ENCODE measurements at regions not wholly inside any gene's neighbourhood (a gene's known extent, or its start where the extent isn't known, plus 50 kb on each side); places are given as distances from the start of the nearest gene placed in this dataset.

- no peak for DNase-seq
Measured at GRCh38 chr1:56064705-56065104, 514.7 kb downstream of the PLPP3 start.

GRCh38 chr1:56063461-56063860, 515.9 kb downstream of the PLPP3 start:
- DNase-seq, result no peak

GRCh38 chr1:56062625-56063024, 516.7 kb downstream of the PLPP3 start:
- DNase-seq, result no peak

- DNase-seq, result no peak
Measured at GRCh38 chr1:56061824-56062223, 517.5 kb downstream of the PLPP3 start.

GRCh38 chr1:56060906-56061305, 518.5 kb downstream of the PLPP3 start:
- DNase-seq, result no peak

GRCh38 chr1:56057466-56058405, 521.6 kb downstream of the PLPP3 start:
- DNase-seq, result no peak

- DNase-seq, result no peak
Measured at GRCh38 chr1:56056438-56057287, 522.7 kb downstream of the PLPP3 start.

- DNase-seq, result no peak
Measured at GRCh38 chr1:56054959-56055358, 524.4 kb downstream of the PLPP3 start.

- DNase-seq, result no peak
Measured at GRCh38 chr1:56052041-56052440, 527.3 kb downstream of the PLPP3 start.

GRCh38 chr1:56050911-56051310, 528.5 kb downstream of the PLPP3 start:
- no peak for DNase-seq

- no peak for DNase-seq
Measured at GRCh38 chr1:56045477-56045876, 533.9 kb downstream of the PLPP3 start.

- no peak for DNase-seq
Measured at GRCh38 chr1:56045062-56045461, 534.3 kb downstream of the PLPP3 start.

GRCh38 chr1:56036479-56036878, 542.9 kb downstream of the PLPP3 start:
- no peak for DNase-seq

GRCh38 chr1:56034847-56035481, 544.4 kb downstream of the PLPP3 start:
- DNase-seq, result no peak

- peak; percentile 71 for DNase-seq
Measured at GRCh38 chr1:56034222-56034621, 545.1 kb downstream of the PLPP3 start.

- DNase-seq, result no peak
Measured at GRCh38 chr1:56033321-56034037, 545.9 kb downstream of the PLPP3 start.

GRCh38 chr1:56032096-56032676, 547.2 kb downstream of the PLPP3 start:
- no peak for DNase-seq

GRCh38 chr1:56031001-56031400, 548.4 kb downstream of the PLPP3 start:
- DNase-seq, result no peak

GRCh38 chr1:56029319-56030003, 549.9 kb downstream of the PLPP3 start:
- no peak for DNase-seq

- DNase-seq, result no peak
Measured at GRCh38 chr1:56028911-56029310, 550.5 kb downstream of the PLPP3 start.

GRCh38 chr1:56028244-56028643, 551.1 kb downstream of the PLPP3 start:
- no peak for DNase-seq

GRCh38 chr1:56025942-56026341, 553.4 kb downstream of the PLPP3 start:
- no peak for DNase-seq
